ENCODE measurements at regions not wholly inside any gene's neighbourhood (a gene's known extent, or its start where the extent isn't known, plus 50 kb on each side); places are given as distances from the start of the nearest gene placed in this dataset.
"Not testable (repeated sequence)": the region's sequence is repeated elsewhere in the genome, so short reads cannot be mapped to it uniquely, and the experiment has no call there.

DNA sequence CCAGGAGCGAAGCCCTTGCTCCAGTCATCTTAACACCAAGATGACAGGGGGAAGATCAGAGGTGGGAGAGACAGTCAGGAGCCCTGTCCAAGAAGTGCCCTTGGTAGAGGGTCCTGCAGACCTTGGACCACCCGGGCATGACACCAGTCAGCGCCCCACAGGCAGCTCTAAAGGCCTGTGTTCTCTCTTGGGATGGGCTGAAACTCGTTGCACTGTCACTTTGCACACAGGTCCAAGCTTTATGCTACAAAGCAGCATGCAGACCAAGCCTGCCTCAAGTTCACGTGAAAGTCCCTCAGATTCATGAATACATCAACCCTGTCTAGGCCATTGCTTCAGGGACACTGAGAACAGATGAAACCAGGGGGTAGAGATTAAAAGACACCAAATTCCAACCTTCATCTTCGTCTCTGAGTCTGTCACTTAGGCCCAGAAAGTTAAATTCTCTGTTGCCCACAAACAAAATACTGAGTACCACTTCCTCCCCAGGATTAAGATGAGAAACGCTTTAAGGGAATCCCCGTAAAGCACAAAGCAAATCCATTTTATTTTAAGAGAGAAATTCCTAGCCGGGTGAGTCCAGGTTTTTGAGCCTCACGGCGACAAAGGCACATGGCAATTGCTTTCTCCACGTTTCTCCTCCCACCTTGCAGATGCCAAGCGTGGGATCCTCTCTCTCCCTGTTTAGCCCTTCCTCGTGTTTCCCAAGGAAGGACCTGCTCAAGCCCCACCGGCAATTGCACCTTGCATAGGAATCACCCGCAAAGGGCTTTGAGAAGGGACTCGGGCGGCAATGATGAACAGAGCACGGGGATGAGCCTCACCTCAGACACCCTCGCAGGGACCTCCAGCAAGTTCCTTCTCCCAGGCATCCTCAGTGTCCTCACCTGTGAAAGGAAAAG is 75.0 kb upstream of the ID2 start:
- POLR2A ChIA-PET, result interaction anchor here (1.0 kb wide), 1 partner anchor 75 kb away, joined by 5 read pairs; the partner anchor contains the start of gene ID2
- DNase-seq (ENCODE audit: extremely low spot score), result no peak
- CTCF ChIA-PET, result interaction anchor here (0.8 to 1.5 kb wide), 2 partner anchors 60 to 1180 kb away, joined by 3 read pairs; no protein-coding TSS in a partner anchor

GRCh38 chr2:8607606-8608005 is 74.2 kb upstream of the ID2 start:
- ChIA-PET POLR2A (no interaction called here), CTCF (no interaction called here)
- no peak for DNase-seq (ENCODE audit: extremely low spot score)
- TF ChIP-seq, protein P1, sequence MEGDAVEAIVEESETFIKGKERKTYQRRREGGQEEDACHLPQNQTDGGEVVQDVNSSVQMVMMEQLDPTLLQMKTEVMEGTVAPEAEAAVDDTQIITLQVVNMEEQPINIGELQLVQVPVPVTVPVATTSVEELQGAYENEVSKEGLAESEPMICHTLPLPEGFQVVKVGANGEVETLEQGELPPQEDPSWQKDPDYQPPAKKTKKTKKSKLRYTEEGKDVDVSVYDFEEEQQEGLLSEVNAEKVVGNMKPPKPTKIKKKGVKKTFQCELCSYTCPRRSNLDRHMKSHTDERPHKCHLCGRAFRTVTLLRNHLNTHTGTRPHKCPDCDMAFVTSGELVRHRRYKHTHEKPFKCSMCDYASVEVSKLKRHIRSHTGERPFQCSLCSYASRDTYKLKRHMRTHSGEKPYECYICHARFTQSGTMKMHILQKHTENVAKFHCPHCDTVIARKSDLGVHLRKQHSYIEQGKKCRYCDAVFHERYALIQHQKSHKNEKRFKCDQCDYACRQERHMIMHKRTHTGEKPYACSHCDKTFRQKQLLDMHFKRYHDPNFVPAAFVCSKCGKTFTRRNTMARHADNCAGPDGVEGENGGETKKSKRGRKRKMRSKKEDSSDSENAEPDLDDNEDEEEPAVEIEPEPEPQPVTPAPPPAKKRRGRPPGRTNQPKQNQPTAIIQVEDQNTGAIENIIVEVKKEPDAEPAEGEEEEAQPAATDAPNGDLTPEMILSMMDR (IDR thresholded peaks at IDR 0.05; ENCODE audit: control extremely low read depth, extremely low read depth, low read depth, missing control alignments), result no peak

More for the DNA sequence above, 75.0 kb upstream of the ID2 start:
- TF ChIP-seq, protein P1 (IDR thresholded peaks at IDR 0.05; ENCODE audit: control extremely low read depth, extremely low read depth, low read depth, missing control alignments), result no peak

DNA sequence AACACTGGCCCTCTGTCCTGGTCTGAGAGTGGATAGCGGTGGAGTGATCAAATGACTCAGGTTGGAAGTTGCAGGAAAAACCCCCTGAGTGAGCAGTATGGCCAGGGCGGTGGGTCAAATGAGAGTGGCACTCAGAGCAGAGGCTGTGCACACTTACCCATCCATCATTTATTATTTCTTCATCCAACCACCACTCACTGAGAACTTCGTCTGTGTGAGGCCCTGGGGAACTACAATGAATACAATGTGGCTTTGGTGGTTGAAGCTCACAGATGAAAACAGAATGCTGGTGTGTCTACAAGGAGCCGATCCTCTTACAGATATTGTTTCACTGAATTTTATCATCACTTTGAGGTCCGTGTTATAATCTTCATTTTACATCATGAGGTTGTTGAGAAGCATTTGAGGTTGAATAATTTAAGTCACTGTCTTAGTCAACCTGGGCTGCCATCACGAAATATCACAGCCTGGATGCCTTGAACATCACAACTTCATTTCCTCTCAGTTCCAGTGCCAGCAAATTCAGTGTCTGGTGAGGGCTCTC is 73.4 kb upstream of the ID2 start:
- no peak for DNase-seq (ENCODE audit: extremely low spot score)
- POLR2A ChIA-PET, result no interaction called here
- CTCF ChIA-PET, result interaction anchor here (0.9 kb wide), 1 partner anchor 81 kb away, joined by 3 read pairs; no protein-coding TSS in a partner anchor
- TF ChIP-seq, protein P1 (IDR thresholded peaks at IDR 0.05; ENCODE audit: control extremely low read depth, extremely low read depth, low read depth, missing control alignments), result no peak

- ChIA-PET CTCF (interaction anchor here (0.9 kb wide), 1 partner anchor 80 kb away, joined by 3 read pairs; no protein-coding TSS in a partner anchor), POLR2A (no interaction called here)
- no peak for DNase-seq (ENCODE audit: extremely low spot score)
- TF ChIP-seq, protein P1 (IDR thresholded peaks at IDR 0.05; ENCODE audit: control extremely low read depth, extremely low read depth, low read depth, missing control alignments), result no peak
Measured at GRCh38 chr2:8609357-8609811, 72.5 kb upstream of the ID2 start.

GRCh38 chr2:8610775-8611174 is 71.1 kb upstream of the ID2 start:
- POLR2A ChIA-PET; DNase-seq (ENCODE audit: extremely low spot score); CTCF ChIA-PET: not testable (repeated sequence)

- no peak for DNase-seq (ENCODE audit: extremely low spot score)
- TF ChIP-seq, protein P1 (IDR thresholded peaks at IDR 0.05; ENCODE audit: control extremely low read depth, extremely low read depth, low read depth, missing control alignments), result no peak
- POLR2A ChIA-PET, result no interaction called here
- CTCF ChIA-PET, result no interaction called here
Measured at GRCh38 chr2:8611246-8611645, 70.6 kb upstream of the ID2 start.

- CTCF ChIA-PET, result no interaction called here
- TF ChIP-seq, protein P1 (IDR thresholded peaks at IDR 0.05; ENCODE audit: control extremely low read depth, extremely low read depth, low read depth, missing control alignments), result no peak
- no peak for DNase-seq (ENCODE audit: extremely low spot score)
- POLR2A ChIA-PET, result no interaction called here
Measured at GRCh38 chr2:8611700-8612099, 70.2 kb upstream of the ID2 start.
